HEK293T (cell line): ENCODE measurements at regions not wholly inside any gene's neighbourhood (a gene's known extent, or its start where the extent isn't known, plus 50 kb on each side); places are given as distances from the start of the nearest gene placed in this dataset.
A peak's percentile ranks its signal among the peaks of the same experiment; 100 is the strongest.

Experiments used
- CTCF ChIA-PET: fragments of 350-600 bp; formaldehyde crosslinking; extraction: SDS; loops from one replicate; lab custom pipeline; 2021; ENCODE audit warnings: antibody characterized with exemption, inconsistent platforms; lab: Yijun Ruan, JAX
- POLR2A ChIA-PET: fragments of 350-600 bp; formaldehyde crosslinking; extraction: SDS; loops from one replicate; lab custom pipeline; 2020; ENCODE audit warnings: antibody characterized with exemption, inconsistent platforms; lab: Yijun Ruan, JAX
- DNase-seq: peaks from one replicate; pipeline ENCODE4 v3.0.0; 2012; ENCODE audit warnings: mixed read lengths; ENCODE audit errors: extremely low spot score
- ARNT ChIP-seq: fragments of 450-650 bp; IDR thresholded peaks from 2 replicates; pipeline ENCODE4 v1.6.1; 2017; ENCODE audit warnings: mild to moderate bottlenecking
- BHLHE40 ChIP-seq: fragments of 450-650 bp; IDR thresholded peaks from 2 replicates; pipeline ENCODE4 v1.6.1; 2016; ENCODE audit warnings: mild to moderate bottlenecking, moderate library complexity, borderline replicate concordance
- CTBP1 ChIP-seq: fragments of 450-650 bp; IDR thresholded peaks from 2 replicates; pipeline ENCODE4 v1.6.1; 2016; ENCODE audit warnings: borderline replicate concordance
- ELF4 ChIP-seq: fragments of 450-650 bp; IDR thresholded peaks from 2 replicates; pipeline ENCODE4 v1.6.1; 2017; ENCODE audit warnings: antibody characterized with exemption
- FOXA1 ChIP-seq: fragments of 450-650 bp; IDR thresholded peaks from 2 replicates; pipeline ENCODE4 v1.6.1; 2016; ENCODE audit warnings: mild to moderate bottlenecking
- FOXK2 ChIP-seq: fragments of 450-650 bp; IDR thresholded peaks from 2 replicates; pipeline ENCODE4 v1.6.1; 2016; ENCODE audit warnings: mild to moderate bottlenecking
- FOXM1 ChIP-seq: fragments of 450-650 bp; IDR thresholded peaks from 2 replicates; pipeline ENCODE4 v1.6.1; 2017; ENCODE audit warnings: mild to moderate bottlenecking, borderline replicate concordance
- HDGF ChIP-seq: fragments of 450-650 bp; IDR thresholded peaks from 2 replicates; pipeline ENCODE4 v1.6.1; 2017; ENCODE audit warnings: antibody characterized with exemption, borderline replicate concordance
- L3MBTL2 ChIP-seq: fragments of 450-650 bp; conservative IDR thresholded peaks from 2 replicates; pipeline ENCODE4 v1.6.1; 2016; ENCODE audit warnings: mild to moderate bottlenecking
- LEF1 ChIP-seq: fragments of 450-650 bp; IDR thresholded peaks from 2 replicates; pipeline ENCODE4 v1.6.1; 2017; ENCODE audit warnings: mild to moderate bottlenecking, borderline replicate concordance
- NFRKB ChIP-seq: fragments of 450-650 bp; IDR thresholded peaks from 2 replicates; pipeline ENCODE4 v1.6.1; 2016; ENCODE audit warnings: mild to moderate bottlenecking, moderate library complexity
- SP1 ChIP-seq: fragments of 450-650 bp; IDR thresholded peaks from 2 replicates; pipeline ENCODE4 v1.6.1; 2017
- SUZ12 ChIP-seq: fragments of 450-650 bp; IDR thresholded peaks from 2 replicates; pipeline ENCODE4 v1.6.1; 2016; ENCODE audit warnings: mild to moderate bottlenecking
- TARDBP ChIP-seq: fragments of 450-650 bp; IDR thresholded peaks from 2 replicates; pipeline ENCODE4 v1.6.1; 2016
- ZNF384 ChIP-seq: fragments of 450-650 bp; IDR thresholded peaks from 2 replicates; pipeline ENCODE4 v1.6.1; 2016
- TF ChIP-seq, protein P1 (sequence below): fragments of 450-650 bp; IDR thresholded peaks from 2 replicates; pipeline ENCODE4 v1.6.1; 2016

GRCh38 chr4:31083456-31083855 lies 363.3 kb downstream of the PCDH7 start:
- POLR2A ChIA-PET, result interaction anchor here (0.8 kb wide), 1 partner anchor 365 kb away, joined by 4 read pairs; no protein-coding TSS in a partner anchor
- DNase-seq, result no peak
- TF ChIP-seq HDGF (no peak), L3MBTL2 (no peak), FOXK2 (no peak), FOXM1 (no peak), FOXA1 (no peak), ZNF384 (no peak)
- TF ChIP-seq, protein P1, sequence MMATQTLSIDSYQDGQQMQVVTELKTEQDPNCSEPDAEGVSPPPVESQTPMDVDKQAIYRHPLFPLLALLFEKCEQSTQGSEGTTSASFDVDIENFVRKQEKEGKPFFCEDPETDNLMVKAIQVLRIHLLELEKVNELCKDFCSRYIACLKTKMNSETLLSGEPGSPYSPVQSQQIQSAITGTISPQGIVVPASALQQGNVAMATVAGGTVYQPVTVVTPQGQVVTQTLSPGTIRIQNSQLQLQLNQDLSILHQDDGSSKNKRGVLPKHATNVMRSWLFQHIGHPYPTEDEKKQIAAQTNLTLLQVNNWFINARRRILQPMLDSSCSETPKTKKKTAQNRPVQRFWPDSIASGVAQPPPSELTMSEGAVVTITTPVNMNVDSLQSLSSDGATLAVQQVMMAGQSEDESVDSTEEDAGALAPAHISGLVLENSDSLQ, result no peak
- CTCF ChIA-PET, result no interaction called here

DNA sequence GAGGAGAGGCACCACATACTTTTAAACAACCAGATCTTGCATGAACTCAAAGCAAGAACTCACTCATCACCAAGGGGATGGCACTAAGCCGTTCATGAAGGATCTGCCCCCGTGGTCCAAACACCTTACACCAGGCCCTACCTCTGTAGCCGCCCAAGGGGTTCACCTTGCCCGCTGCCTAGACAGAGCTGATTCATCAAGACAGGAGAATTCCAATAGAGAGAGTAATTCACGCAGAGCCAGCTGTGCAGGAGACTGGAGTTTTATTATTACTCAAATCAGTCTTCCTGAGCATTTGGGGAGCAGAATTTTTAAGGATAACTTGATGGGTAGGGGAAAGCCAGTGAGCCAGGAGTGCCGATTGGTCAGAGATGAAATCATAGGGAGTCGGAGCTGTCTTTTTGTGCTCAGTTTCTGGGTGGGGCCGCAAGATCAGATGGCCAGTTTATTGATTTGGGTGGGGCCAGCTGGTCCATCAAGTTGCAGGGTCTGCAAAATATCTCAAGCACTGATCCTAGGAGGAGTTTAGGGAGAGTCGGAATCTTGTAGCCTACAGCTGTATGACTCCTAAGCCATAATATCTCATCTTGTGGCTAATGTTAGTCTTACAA lies 364.7 kb downstream of the PCDH7 start:
- CTCF ChIA-PET, result no interaction called here
- TF ChIP-seq BHLHE40 (no peak), FOXK2 (no peak), HDGF (no peak), ARNT (no peak), ZNF384 (no peak), ELF4 (no peak), FOXM1 (no peak)
- POLR2A ChIA-PET, result no interaction called here

GRCh38 chr4:31085689-31086088 lies 365.5 kb downstream of the PCDH7 start:
- ChIA-PET POLR2A (no interaction called here), CTCF (no interaction called here)
- no peak for DNase-seq
- no peak for TF ChIP-seq L3MBTL2
- peak; percentile 74 for TF ChIP-seq ZNF384

More for the DNA sequence above, 364.7 kb downstream of the PCDH7 start:
- DNase-seq, result no peak

DNA sequence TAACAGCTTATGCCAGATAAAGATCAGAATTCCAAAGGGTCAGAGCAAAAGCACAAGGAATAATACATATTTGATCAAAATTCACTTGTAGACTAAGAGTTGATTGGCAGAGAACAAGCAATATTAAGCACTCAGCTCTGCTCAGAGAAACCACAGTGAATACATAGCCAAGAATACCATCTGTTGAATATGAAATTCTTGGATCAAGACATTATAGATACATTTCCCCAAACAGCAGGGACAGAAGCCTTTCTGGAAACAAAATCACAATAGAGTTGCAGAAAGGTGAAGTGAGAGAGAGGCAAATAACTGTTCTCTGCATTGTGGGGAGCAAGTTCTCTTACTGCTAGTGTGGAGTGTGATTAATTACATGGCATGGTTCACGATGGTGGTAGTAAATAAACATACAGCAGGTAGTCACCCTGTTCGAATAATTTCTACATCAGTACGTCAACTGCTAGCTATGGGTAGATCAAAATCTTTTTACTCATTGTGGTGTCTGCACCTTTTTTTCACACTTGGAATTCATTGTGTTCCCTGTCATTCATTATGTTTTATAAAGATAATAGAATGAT lies 366.7 kb downstream of the PCDH7 start:
- ChIA-PET POLR2A (no interaction called here), CTCF (no interaction called here)
- TF ChIP-seq, protein P1, result no peak
- TF ChIP-seq BHLHE40 (no peak), LEF1 (no peak), FOXK2 (no peak), L3MBTL2 (no peak), ELF4 (no peak), FOXA1 (no peak), TARDBP (no peak), SP1 (no peak), NFRKB (no peak), FOXM1 (no peak), SUZ12 (no peak)
- no peak for DNase-seq

DNA sequence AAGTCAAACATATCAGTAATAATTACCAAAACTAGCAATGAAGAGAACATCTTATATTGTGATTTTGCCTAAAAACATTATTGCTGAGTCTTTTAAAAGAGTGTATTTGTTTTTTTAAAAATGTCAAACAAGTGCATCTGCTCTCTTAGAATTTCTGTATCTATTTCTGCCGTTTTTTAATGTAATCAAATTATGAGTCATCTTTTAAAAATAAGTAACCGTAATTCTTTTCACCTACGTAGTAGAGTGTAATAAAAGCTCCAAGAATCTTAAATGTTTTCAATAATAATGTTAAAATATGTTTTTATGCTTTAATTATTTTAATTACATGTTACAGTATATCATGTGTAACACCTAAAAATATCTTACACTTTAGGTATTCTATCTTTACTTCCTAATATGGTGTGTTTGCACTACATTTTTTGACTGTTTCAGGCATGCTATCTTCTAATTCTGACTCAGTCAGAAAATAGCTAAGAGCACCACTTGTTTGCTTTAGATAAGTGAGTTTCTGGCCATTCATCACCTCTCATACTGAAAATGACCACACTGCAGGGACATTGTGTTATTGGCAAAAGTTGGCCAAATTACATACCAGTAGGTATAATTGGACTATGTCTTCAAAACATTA lies 368.5 kb downstream of the PCDH7 start:
- no peak for DNase-seq
- CTCF ChIA-PET, result no interaction called here
- TF ChIP-seq FOXK2 (no peak), ELF4 (no peak), BHLHE40 (no peak), L3MBTL2 (no peak), LEF1 (no peak), NFRKB (no peak), ARNT (no peak), FOXA1 (no peak), SP1 (no peak), SUZ12 (no peak), TARDBP (no peak), HDGF (no peak), CTBP1 (no peak), FOXM1 (no peak)
- POLR2A ChIA-PET, result interaction anchor here (0.6 kb wide), 1 partner anchor 371 kb away, joined by 3 read pairs; no protein-coding TSS in a partner anchor

DNA sequence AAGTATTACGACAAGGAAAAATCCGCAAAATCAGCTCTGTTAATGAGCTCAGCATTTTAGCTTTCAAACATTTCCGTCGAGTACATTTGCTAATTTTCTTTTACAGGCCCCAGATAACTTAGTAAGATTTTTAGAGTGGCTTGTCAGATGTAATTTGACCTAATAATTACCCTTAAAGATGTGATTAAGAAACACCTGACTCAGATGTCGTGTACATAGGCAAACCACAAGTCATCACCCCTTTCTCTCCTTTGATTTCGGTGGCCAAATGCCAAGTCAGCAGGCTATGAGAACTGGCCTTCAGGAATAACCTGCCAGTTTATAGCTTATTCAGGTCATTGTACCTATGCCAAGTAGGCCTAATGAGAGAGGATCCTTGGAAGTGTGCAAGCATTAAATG lies 369.6 kb downstream of the PCDH7 start:
- no peak for TF ChIP-seq BHLHE40
- CTCF ChIA-PET, result no interaction called here
- POLR2A ChIA-PET, result interaction anchor here (1.3 kb wide), 1 partner anchor 194 kb away, joined by 3 read pairs; no protein-coding TSS in a partner anchor
- DNase-seq, result peak; percentile 9

DNA sequence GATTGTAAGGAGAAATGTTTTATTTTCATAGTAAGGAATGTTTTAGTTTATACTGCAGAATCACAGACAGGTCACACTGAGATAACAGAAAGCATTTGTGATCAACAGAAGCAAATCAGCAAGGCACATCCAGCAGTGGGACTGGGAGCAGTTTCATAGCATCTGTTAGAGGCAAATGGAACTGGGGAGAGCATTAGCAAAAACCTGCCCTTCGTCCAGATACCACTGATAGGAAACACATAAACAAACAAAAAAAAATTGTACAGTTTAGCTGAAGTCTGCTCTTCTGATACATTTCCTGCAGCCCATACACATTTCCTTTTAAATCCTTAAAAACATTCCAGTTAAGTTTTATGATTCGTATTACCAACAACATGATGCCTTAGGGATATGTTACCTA lies 374.3 kb downstream of the PCDH7 start:
- no peak for DNase-seq
- CTCF ChIA-PET, result interaction anchor here (0.6 kb wide), 1 partner anchor 48 kb away, joined by 3 read pairs; no protein-coding TSS in a partner anchor
- TF ChIP-seq CTBP1, result no peak
- no peak for TF ChIP-seq FOXK2
- TF ChIP-seq FOXA1, result no peak
- no peak for TF ChIP-seq HDGF
- TF ChIP-seq, protein P1, result no peak
- no peak for TF ChIP-seq BHLHE40
- TF ChIP-seq NFRKB, result no peak
- POLR2A ChIA-PET, result no interaction called here
